Neural progenitor cell (in vitro differentiated cells): ENCODE measurements at regions not wholly inside any gene's neighbourhood (a gene's known extent, or its start where the extent isn't known, plus 50 kb on each side); places are given as distances from the start of the nearest gene placed in this dataset.

Source experiments
- DNase-seq: peaks from one replicate; pipeline ENCODE4 v3.0.0-alpha.2; 2016; ENCODE audit warnings: low spot score
- H2AFZ ChIP-seq: fragments of 200-600 bp; sonication (generic); replicated peaks from 2 replicates; pipeline ENCODE4 v1.6.1; 2016; ENCODE audit warnings: antibody characterized with exemption
- H3F3A ChIP-seq: fragments of 200-600 bp; sonication (generic); 2 replicates; pipeline ENCODE4 v1.6.1; 2016; ENCODE audit warnings: antibody characterized with exemption, low read depth
- H3K27ac ChIP-seq: fragments of 200-600 bp; sonication (generic); 2 replicates; pipeline ENCODE4 v1.5.1; 2016; ENCODE audit warnings: mild to moderate bottlenecking
- H3K27me3 ChIP-seq: fragments of 200-600 bp; sonication (generic); 2 replicates; pipeline ENCODE4 v1.6.1; 2016; ENCODE audit warnings: mild to moderate bottlenecking, moderate library complexity
- H3K36me3 ChIP-seq: fragments of 200-600 bp; sonication (generic); 2 replicates; pipeline ENCODE4 v1.5.1; 2016
- H3K4me1 ChIP-seq: fragments of 200-600 bp; sonication (generic); 2 replicates; pipeline ENCODE4 v1.6.1; 2016; ENCODE audit warnings: mixed run types
- H3K4me2 ChIP-seq: fragments of 200-600 bp; sonication (generic); 2 replicates; pipeline ENCODE4 v1.6.1; 2016
- H3K4me3 ChIP-seq: fragments of 200-600 bp; sonication (generic); 2 replicates; pipeline ENCODE4 v1.5.1; 2016
- H3K79me2 ChIP-seq: fragments of 200-600 bp; sonication (generic); 2 replicates; pipeline ENCODE4 v1.6.1; 2016; ENCODE audit warnings: low read depth
- H3K9ac ChIP-seq: fragments of 200-600 bp; sonication (generic); 2 replicates; pipeline ENCODE4 v1.6.1; 2016
- H3K9me3 ChIP-seq: fragments of 200-600 bp; sonication (generic); 2 replicates; pipeline ENCODE4 v1.5.1; 2016; ENCODE audit warnings: low read depth
- H4K20me1 ChIP-seq: fragments of 200-600 bp; sonication (generic); 2 replicates; pipeline ENCODE4 v1.6.1; 2016; ENCODE audit warnings: low read depth
- H3K27ac Mint-ChIP-seq: 3 replicates; pipeline ENCODE4 v1.8.0; 2021; ENCODE audit warnings: mixed read lengths
- H3K27me3 Mint-ChIP-seq: 2 replicates; pipeline ENCODE4 v1.8.0; 2022; ENCODE audit warnings: low read depth, mild to moderate bottlenecking, inconsistent platforms, moderate library complexity, mixed read lengths; ENCODE audit not compliant: insufficient read depth
- H3K36me3 Mint-ChIP-seq: 3 replicates; pipeline ENCODE4 v1.8.0; 2021; ENCODE audit warnings: mixed read lengths
- H3K4me1 Mint-ChIP-seq: 3 replicates; pipeline ENCODE4 v1.8.0; 2021; ENCODE audit warnings: mixed read lengths
- H3K4me3 Mint-ChIP-seq: 3 replicates; pipeline ENCODE4 v1.8.0; 2021; ENCODE audit warnings: mild to moderate bottlenecking, moderate library complexity, mixed read lengths
- H3K9me3 Mint-ChIP-seq: 3 replicates; pipeline ENCODE4 v1.8.0; 2020; ENCODE audit warnings: mixed read lengths
- CTCF ChIP-seq: fragments of 200-600 bp; sonication (generic); IDR thresholded peaks from 2 replicates; pipeline ENCODE4 v1.5.1; 2017; ENCODE audit warnings: antibody characterized with exemption, mild to moderate bottlenecking
- EZH2 ChIP-seq: fragments of 200-600 bp; sonication (generic); IDR thresholded peaks from 2 replicates; pipeline ENCODE4 v1.6.1; 2017; ENCODE audit warnings: antibody characterized with exemption, mild to moderate bottlenecking, moderate library complexity
- EZH2phosphoT487 ChIP-seq: fragments of 200-600 bp; sonication (generic); IDR thresholded peaks from 2 replicates; pipeline ENCODE4 v1.6.1; 2017; ENCODE audit warnings: antibody characterized with exemption

DNA sequence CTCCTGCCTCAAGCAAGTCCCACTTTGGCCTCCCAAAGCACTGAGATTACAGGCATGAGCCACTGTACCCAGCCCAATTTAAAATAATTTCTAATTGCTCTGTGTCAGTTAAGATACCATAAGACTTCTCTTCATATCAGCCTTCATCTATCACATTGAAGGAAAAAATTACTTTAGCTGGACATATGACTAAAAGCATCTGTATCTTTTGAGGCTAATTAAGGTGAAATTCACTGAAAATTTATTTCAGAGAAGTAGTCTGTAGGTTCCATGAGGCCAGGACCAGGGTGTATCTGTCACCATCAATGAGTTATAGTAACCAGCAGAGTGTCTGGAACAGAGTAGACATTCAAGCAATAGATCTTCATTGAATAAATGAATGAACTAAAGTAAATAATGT lies 205.2 kb upstream of the PHYHIPL start:
- H3K27ac Mint-ChIP-seq = no peak overlapping the region
- peaks cover 2% of the 10 kb centered on the region for H3K9me3 Mint-ChIP-seq

DNA sequence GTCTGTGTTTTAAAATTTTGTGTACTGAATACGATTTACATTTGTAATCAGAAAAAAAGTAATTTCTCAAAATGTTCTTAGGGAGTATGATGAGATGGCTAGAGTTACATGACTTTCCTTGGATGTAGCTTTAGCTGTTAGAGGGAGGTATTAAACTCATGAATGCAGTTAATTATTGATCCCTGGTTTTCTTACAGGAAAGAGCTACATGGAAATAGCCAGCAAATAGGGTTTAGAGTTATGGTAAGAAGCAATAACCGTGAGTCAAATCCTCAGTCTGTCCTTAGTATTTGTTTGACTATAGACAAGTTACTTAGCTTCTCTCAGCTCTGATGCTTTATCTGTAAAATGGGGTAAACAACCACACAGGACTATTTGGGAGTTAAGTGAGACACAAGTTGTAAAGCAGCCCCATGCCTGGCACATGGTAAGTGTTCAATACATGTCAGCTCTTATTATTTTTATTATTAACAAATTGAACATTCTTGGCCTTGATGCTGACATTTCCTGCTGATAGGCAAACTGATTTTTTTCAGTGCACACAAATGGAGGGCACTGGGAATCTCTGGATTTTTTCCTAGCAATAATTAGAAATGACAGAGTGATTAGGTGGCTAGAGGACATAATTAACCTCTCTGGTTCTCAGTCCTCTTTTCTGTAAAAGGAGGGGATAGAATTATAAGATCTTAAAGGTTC lies 204.5 kb upstream of the PHYHIPL start:
- no peak overlapping the region for H3K9ac ChIP-seq
- Mint-ChIP-seq H3K4me3 (no peak overlapping the region), H3K4me1 (peaks cover 41% of the 10 kb centered on the region), H3K36me3 (no peaks in the 10 kb centered on the region), H3K27me3 (peaks cover 11% of the 10 kb centered on the region), H3K27ac (no peak overlapping the region), H3K9me3 (peaks cover 2% of the 10 kb centered on the region)
- no peaks in the 10 kb centered on the region for H3K79me2 ChIP-seq
- peaks cover 20% of the 10 kb centered on the region for H3F3A ChIP-seq
- H3K4me1 ChIP-seq = peaks cover 43% of the 10 kb centered on the region
- H3K27ac ChIP-seq = no peak overlapping the region
- no peak overlapping the region for H3K4me2 ChIP-seq
- no peaks in the 10 kb centered on the region for H3K9me3 ChIP-seq
- no peak overlapping the region for H3K4me3 ChIP-seq
- TF ChIP-seq EZH2phosphoT487 (no peak), CTCF (no peak), EZH2 (no peak)
- H3K36me3 ChIP-seq = no peaks in the 10 kb centered on the region
- H4K20me1 ChIP-seq = peaks cover 6% of the 10 kb centered on the region
- DNase-seq = no peak
- no peak overlapping the region for H2AFZ ChIP-seq
- peaks cover 15% of the 10 kb centered on the region for H3K27me3 ChIP-seq

More for the DNA sequence above, 205.2 kb upstream of the PHYHIPL start:
- no peaks in the 10 kb centered on the region for H3K36me3 Mint-ChIP-seq
- no peak overlapping the region for H3K4me3 Mint-ChIP-seq
- Histone ChIP-seq H3K4me1 (peaks cover 51% of the 10 kb centered on the region), H2AFZ (no peak overlapping the region), H3K36me3 (no peaks in the 10 kb centered on the region), H4K20me1 (peaks cover 6% of the 10 kb centered on the region), H3K9me3 (no peaks in the 10 kb centered on the region), H3K4me3 (no peak overlapping the region), H3K4me2 (no peak overlapping the region), H3K27ac (no peak overlapping the region), H3K79me2 (no peaks in the 10 kb centered on the region), H3F3A (peaks cover 25% of the 10 kb centered on the region), H3K27me3 (peaks cover 23% of the 10 kb centered on the region), H3K9ac (no peak overlapping the region)
- peaks cover 43% of the 10 kb centered on the region for H3K4me1 Mint-ChIP-seq
- DNase-seq = no peak
- peaks cover 11% of the 10 kb centered on the region for H3K27me3 Mint-ChIP-seq
- TF ChIP-seq EZH2 (no peak), EZH2phosphoT487 (no peak), CTCF (no peak)

GRCh38 chr10:58972576-58973234 lies 203.7 kb upstream of the PHYHIPL start:
- peak; percentile 75 for DNase-seq
- peaks cover 2% of the 10 kb centered on the region for H3K9me3 Mint-ChIP-seq
- Histone ChIP-seq H3K4me1 (peaks cover 36% of the 10 kb centered on the region), H3F3A (peaks cover 12% of the 10 kb centered on the region), H3K36me3 (no peaks in the 10 kb centered on the region), H3K9me3 (no peaks in the 10 kb centered on the region), H3K9ac (no peak overlapping the region), H2AFZ (no peak overlapping the region), H3K4me2 (peak overlapping the region; percentile 67), H3K79me2 (no peaks in the 10 kb centered on the region), H3K27ac (no peak overlapping the region), H3K27me3 (peaks cover 12% of the 10 kb centered on the region), H4K20me1 (peaks cover 6% of the 10 kb centered on the region), H3K4me3 (no peak overlapping the region)
- TF ChIP-seq CTCF = no peak
- no peak for TF ChIP-seq EZH2
- no peak for TF ChIP-seq EZH2phosphoT487
- H3K36me3 Mint-ChIP-seq = no peaks in the 10 kb centered on the region
- peaks cover 8% of the 10 kb centered on the region for H3K27me3 Mint-ChIP-seq
- no peak overlapping the region for H3K4me3 Mint-ChIP-seq
- no peak overlapping the region for H3K27ac Mint-ChIP-seq
- H3K4me1 Mint-ChIP-seq = peaks cover 35% of the 10 kb centered on the region
